Omental fat pad (tissue), 3 donors: ENCODE measurements at regions not wholly inside any gene's neighbourhood (a gene's known extent, or its start where the extent isn't known, plus 50 kb on each side); places are given as distances from the start of the nearest gene placed in this dataset.
A peak's percentile ranks its signal among the peaks of the same experiment; 100 is the strongest.

Experiments used
- ATAC-seq: fragments of 150-250 bp; one replicate; pipeline ENCODE4 v1.9.1; 2016; ENCODE audit warnings: mild to moderate bottlenecking, moderate library complexity; ENCODE audit not compliant: low FRiP score
- DNase-seq: peaks from one replicate; pipeline ENCODE4 v3.0.0-alpha.2; 2019; ENCODE audit warnings: low spot score
- TF ChIP-seq, protein P1 (sequence below), 3 donors: fragments of 450-650 bp; IDR thresholded peaks; one replicate each; pipeline ENCODE4 v1.5.1; 2016 to 2017; ENCODE audit warnings: antibody characterized with exemption in 3 of 3, mild to moderate bottlenecking in 3 of 3, moderate library complexity in 2 of 3

DNA sequence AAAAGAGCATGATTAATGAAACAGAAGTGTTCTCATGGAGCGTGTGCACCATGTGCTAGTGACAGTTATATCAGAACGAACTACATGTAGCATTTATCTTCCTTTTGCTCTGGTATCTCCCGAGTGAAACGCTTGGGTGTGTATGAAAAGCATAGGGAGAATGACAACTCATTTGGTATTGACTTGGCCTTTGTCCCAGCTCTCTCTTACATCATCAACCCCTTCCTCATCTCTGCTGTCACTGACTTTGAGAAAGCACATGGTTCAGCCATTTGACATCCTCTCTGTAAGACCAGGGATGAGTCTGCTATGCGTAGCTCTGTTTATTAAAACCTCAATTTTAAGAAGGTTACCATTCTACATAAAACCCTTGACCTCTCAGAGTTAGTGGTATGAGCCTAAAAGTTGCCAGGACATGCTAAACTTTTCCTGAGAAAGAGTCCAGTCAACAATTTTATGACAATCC lies 201.0 kb downstream of the NRIP1 start:
- ATAC-seq (peak; percentile 23), DNase-seq (no peak)
- TF ChIP-seq, protein P1, sequence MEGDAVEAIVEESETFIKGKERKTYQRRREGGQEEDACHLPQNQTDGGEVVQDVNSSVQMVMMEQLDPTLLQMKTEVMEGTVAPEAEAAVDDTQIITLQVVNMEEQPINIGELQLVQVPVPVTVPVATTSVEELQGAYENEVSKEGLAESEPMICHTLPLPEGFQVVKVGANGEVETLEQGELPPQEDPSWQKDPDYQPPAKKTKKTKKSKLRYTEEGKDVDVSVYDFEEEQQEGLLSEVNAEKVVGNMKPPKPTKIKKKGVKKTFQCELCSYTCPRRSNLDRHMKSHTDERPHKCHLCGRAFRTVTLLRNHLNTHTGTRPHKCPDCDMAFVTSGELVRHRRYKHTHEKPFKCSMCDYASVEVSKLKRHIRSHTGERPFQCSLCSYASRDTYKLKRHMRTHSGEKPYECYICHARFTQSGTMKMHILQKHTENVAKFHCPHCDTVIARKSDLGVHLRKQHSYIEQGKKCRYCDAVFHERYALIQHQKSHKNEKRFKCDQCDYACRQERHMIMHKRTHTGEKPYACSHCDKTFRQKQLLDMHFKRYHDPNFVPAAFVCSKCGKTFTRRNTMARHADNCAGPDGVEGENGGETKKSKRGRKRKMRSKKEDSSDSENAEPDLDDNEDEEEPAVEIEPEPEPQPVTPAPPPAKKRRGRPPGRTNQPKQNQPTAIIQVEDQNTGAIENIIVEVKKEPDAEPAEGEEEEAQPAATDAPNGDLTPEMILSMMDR (IDR thresholded peaks at IDR 0.05): no peak

DNA sequence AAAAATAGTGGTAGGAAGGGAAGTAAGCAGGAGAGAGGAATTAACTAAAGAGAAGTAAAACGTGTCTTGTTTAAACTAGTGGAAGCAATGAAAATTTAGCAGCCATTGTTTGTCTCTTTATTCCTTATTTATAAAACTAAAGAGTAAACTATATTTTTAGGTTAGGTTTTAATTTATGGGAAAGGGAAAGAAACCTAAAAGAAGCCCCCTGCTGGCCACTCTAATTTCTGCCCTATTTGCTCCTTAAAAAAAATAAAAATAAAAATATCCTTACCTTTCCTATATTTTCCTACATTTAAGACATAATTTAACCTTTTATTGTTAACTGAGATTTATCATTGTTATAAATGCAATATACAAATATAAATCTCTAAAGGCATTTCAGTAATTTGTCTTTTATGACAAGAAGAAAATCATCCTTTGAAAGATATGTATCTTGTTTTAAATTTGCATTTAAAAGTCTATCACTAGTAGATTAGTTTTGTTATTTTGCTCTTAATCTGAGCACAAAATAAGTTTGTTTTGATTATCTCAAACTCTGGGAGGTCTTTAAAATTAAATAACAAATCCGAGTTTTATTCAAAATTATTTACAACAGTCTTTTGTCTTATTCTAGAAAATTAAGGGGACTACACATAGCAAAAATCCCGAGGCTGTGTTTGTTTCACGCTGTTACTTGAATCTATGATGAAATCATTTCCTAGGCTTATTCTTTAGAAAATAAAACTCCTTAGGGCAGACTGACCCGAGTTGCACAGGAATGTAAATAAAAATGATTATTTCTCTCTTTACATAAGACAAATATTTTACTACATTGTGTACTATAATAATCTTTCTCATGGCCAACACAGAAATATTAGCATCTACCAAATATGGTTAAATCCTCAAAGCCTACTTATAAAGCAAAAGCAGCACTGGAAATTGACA lies 201.7 kb downstream of the NRIP1 start:
- ATAC-seq (no peak), DNase-seq (no peak)
- TF ChIP-seq, protein P1 (IDR thresholded peaks at IDR 0.05): no peak

DNA sequence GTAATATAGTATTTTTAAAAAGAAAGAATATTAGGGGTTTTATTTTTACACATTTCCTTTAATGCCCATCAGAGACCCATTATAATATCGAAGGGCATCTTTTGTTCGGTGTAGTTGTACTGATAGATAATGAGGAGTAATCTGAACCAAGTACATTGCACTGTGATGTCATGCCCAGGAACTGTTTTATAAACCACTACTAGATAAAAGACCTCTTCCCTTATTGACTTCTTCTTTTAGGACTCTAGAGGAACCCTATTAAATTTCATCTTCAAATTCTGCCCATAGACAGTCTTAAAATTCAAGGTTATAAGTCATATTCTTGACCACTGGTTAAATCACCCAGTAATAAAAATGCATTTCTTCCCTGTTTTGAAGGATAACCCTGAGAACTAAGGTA lies 206.5 kb downstream of the NRIP1 start:
- TF ChIP-seq, protein P1 (IDR thresholded peaks at IDR 0.05): no peak
- ATAC-seq (no peak), DNase-seq (no peak)

DNA sequence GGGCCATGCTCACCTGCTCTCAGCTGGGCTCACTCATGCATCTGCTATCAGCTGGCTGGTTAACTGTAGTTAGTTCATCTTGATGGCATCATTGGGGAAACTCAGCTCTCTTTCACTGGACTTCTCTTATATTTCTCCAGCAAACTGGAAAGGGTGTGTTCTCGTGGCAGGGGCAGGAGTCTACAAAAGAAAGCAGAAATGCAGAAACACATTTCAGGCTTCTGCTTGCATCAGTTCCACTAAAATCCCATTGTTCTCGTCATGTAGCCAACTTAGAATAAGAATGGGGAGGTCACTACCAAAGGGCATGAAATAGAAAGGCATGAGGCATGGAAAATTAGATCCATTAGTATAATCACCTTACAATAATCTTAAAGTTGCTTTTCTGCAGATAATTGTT lies 207.3 kb downstream of the NRIP1 start:
- TF ChIP-seq, protein P1 (IDR thresholded peaks at IDR 0.05): no peak
- DNase-seq (no peak), ATAC-seq (no peak)

DNA sequence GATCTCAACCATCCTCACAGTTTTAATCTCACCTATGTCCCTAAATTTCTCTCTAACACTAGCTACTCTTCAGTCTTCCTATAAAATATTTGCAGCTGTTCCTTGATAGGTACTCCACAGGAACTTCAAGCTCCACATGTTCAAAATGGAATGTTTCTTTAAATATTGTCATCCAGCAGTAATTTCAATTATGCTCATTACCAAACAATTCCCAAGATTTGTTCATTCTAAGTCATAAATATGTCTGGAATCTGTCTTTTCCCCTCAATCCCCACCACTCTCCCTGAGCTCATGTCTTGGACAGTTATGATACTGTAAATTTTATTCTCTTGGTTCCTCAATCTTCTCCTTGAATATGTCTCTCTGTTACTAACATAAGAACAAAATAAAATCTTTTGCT lies 214.4 kb downstream of the NRIP1 start:
- TF ChIP-seq, protein P1 (IDR thresholded peaks at IDR 0.05): no peak
- no peak for DNase-seq
- ATAC-seq: no peak

DNA sequence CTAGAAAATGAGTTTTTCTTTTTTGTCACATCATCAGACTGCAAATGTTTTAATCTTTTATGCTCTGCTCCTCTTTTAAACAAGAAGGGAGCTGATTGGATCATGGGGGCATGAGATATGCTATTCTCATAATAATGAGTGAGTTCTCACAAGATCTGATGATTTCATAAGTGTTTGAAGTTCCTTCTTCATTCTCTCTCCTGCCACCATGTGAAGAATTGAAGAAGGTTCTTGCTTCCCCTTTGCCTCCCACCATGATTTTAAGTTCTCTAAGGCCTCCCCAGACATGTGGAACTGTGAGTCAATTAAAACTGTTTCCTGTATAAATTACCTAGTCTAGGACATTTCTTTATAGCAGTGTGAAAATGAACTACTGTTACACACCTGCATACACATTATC lies 218.2 kb downstream of the NRIP1 start:
- DNase-seq: no peak
- ATAC-seq: no peak
- TF ChIP-seq, protein P1 (IDR thresholded peaks at IDR 0.05): no peak

DNA sequence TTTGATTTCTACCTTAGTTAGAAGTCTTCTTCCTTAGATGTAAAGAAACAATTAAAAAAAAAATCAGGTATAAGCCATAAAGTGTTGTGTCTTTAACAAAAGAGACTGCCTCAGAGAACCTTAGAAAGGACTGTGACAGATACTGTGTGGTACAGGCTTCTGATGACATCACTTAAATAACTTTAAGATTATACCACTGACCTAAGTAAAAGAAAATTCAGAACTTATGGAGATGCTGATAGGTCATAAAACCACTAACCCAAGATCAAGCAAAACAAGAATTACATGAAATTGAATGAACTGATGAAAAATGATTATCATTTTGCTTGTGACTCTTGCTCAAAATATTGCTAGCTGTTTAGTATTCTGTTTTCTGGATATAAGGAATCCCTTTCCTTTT lies 220.8 kb downstream of the NRIP1 start:
- DNase-seq (no peak), ATAC-seq (no peak)
- TF ChIP-seq, protein P1 (IDR thresholded peaks at IDR 0.05): no peak
